ENCODE measurements at regions not wholly inside any gene's neighbourhood (a gene's known extent, or its start where the extent isn't known, plus 50 kb on each side); places are given as distances from the start of the nearest gene placed in this dataset.

- TF ChIP-seq CTCF (IDR thresholded peaks at IDR 0.05) (no peak), EZH2 (IDR thresholded peaks at IDR 0.05) (no peak), EZH2phosphoT487 (IDR thresholded peaks at IDR 0.05) (no peak)
Observed at GRCh38 chr5:67686746-67687145, 490.1 kb upstream of the CD180 start.

Measured in neural progenitor cell (in vitro differentiated cells).